ENCODE measurements at regions not wholly inside any gene's neighbourhood (a gene's known extent, or its start where the extent isn't known, plus 50 kb on each side); places are given as distances from the start of the nearest gene placed in this dataset.

DNA sequence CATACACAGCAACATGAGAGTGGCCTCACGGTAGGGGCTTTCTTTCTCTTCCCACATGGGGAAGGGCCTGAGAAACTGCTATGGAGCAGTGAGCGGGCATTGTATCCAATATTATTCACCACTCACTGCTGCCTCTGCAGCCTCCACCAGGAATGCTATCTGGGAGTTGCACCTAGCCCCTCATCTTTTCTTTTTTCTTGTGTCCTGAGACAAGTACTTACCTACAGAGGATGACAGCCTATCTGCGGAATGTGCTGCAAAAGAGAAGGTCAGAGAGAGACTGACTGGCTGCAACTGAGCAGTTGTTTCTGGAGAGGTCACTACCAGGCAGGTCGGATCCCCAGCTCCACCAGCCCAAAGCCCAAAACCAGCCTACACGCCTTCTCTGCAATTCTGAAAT is 52.1 kb upstream of the HTATIP2 start:
- no peak for DNase-seq (ENCODE audit: extremely low read depth, low read depth)
- TF ChIP-seq, protein P1, sequence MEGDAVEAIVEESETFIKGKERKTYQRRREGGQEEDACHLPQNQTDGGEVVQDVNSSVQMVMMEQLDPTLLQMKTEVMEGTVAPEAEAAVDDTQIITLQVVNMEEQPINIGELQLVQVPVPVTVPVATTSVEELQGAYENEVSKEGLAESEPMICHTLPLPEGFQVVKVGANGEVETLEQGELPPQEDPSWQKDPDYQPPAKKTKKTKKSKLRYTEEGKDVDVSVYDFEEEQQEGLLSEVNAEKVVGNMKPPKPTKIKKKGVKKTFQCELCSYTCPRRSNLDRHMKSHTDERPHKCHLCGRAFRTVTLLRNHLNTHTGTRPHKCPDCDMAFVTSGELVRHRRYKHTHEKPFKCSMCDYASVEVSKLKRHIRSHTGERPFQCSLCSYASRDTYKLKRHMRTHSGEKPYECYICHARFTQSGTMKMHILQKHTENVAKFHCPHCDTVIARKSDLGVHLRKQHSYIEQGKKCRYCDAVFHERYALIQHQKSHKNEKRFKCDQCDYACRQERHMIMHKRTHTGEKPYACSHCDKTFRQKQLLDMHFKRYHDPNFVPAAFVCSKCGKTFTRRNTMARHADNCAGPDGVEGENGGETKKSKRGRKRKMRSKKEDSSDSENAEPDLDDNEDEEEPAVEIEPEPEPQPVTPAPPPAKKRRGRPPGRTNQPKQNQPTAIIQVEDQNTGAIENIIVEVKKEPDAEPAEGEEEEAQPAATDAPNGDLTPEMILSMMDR (IDR thresholded peaks at IDR 0.05; ENCODE audit: low read depth, low read length): no peak

DNA sequence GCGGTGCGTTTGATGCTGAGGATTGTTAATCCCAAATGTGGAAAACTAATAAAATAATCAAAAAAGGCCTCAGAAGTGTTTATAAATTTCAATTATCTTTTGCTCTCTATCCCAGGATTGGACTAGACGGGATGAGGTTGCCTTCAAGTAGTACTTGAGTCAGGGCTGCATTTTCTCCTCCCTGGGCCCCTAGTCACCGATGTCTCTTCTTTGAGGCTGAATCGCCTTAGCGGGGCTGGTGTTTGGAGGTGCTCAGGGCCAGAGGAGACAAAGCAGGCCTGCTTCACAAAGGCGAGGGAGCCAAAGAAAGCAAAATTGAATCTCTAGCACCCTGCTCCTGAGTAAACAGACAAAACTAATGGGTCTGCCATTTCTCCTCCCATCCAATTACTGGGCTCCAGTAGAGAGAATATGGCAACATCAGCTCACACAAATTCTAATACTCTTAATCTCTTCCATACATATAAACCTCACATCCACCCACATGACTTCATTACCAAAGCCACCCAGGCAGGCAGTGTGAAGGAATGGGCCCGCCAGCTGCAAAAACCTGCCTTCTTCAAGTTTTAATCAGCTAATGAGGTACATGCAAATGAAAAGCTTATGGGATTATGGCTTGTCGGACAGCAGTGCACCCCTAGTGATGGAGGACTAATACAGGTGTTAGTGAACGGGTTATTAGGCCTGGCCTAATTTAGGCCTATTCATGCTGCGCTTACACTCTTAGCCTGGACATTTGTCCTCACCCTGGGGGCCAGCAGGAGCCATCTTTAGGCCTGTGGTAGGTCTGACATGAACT is 52.7 kb upstream of the HTATIP2 start:
- DNase-seq (ENCODE audit: extremely low read depth, low read depth): no peak
- TF ChIP-seq, protein P1 (IDR thresholded peaks at IDR 0.05; ENCODE audit: low read depth, low read length): no peak

DNA sequence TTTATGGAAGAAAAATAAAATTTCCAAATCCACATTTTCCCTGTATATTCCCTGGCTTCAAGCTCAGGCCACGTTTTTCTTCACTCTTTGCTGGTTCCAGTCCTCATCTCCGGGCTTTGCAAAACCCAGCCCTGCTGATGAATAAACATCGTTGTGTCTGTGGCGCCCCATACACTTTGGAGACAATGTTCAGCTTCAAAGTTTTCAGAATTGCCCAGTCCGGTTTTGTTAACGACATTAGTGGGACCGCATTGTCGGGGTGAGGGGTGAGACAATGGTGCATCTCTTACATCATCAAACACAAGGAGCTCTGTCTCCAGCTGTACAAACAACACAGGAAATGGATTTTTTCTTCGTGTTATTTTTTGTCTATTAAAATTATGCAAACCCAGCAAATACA is 53.4 kb upstream of the HTATIP2 start:
- no peak for DNase-seq (ENCODE audit: extremely low read depth, low read depth)
- TF ChIP-seq, protein P1 (IDR thresholded peaks at IDR 0.05; ENCODE audit: low read depth, low read length): no peak

DNA sequence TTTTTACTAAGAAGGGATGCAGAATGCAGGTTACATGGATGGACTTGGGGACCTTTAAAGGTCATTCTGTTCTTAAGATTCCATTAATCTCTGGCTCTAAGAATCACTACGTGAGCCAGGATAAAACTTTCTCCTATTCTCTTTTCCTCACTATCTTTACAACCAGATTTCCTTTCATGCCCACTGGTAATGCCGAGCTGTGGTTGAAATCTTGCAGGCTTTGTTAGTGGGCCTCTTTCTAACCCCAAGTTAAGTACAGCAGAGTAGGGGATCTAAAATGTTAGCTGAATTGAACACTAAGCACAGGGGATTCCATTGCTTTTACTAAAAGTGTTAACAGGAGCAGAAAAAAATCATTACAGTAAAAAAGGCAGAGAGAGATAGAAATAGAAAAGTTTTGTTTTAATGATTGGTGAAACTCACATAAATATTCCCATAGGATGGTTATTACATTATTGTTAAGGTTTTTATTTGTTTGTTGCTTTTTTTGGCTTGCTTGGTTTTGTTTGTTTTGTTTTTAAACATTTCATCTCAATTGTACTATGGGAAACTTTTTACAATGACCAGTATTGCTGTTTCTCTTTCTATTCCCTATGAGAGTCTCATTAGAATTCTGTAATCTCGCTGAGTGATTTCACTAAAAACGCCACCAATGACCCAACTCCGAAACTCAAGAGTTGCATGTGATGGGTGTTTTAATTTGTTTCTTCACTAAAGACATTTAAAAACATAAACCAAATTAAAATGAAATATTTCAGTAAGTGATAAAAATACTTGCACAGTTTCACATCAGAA is 54.1 kb upstream of the HTATIP2 start:
- TF ChIP-seq, protein P1 (IDR thresholded peaks at IDR 0.05; ENCODE audit: low read depth, low read length): no peak

DNA sequence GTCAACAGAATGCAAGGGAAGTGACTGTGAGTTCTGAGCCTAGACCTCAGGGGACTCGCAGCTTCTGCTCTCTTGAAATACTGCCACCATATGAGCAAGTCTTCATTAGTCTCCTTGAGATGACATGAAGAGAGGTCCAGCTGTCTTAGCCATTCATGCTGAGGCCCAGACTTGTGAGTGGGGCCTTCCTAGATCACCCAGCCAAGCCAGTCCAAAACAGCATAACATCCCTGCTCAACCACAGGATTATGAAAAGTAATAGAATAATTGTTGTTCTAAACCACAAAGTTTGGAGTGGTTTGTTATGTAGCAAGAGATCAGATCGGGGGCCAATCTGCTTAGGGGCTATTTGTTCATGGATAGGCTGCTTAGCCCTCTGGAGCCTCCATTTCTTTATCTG is 54.9 kb upstream of the HTATIP2 start:
- TF ChIP-seq, protein P1 (IDR thresholded peaks at IDR 0.05; ENCODE audit: low read depth, low read length): no peak
- DNase-seq (ENCODE audit: extremely low read depth, low read depth): no peak

More for the DNA sequence above, 54.1 kb upstream of the HTATIP2 start:
- DNase-seq (ENCODE audit: extremely low read depth, low read depth): no peak

DNA sequence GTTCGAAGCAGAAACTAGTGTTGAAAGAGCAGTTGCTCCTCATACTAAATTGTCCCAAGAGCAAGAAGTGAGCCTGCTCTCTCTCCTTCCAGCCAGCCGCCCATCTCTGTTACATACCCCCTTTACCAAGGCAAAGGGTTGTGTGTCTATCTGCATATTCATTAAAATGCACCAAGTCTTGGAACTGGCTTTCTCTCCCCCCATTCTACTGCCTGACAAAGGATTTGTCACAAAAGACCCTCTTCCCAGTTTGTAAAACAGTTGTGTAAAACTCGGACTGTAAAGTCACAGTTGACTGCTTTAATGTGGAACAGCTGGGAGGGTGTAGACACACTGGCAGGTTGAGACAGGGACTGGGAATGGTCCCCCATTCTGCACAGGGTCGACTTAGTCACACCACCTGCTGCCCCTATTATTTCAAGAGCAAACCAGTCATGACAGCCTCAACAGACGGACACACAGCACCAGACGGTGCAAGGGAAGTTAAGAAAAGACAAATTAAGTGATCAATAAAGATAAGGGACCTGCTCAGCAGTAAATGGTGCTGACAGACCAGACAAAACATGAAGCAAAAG is 60.0 kb upstream of the HTATIP2 start:
- TF ChIP-seq, protein P1 (IDR thresholded peaks at IDR 0.05; ENCODE audit: low read depth, low read length): no peak
- DNase-seq (ENCODE audit: extremely low read depth, low read depth): no peak

DNA sequence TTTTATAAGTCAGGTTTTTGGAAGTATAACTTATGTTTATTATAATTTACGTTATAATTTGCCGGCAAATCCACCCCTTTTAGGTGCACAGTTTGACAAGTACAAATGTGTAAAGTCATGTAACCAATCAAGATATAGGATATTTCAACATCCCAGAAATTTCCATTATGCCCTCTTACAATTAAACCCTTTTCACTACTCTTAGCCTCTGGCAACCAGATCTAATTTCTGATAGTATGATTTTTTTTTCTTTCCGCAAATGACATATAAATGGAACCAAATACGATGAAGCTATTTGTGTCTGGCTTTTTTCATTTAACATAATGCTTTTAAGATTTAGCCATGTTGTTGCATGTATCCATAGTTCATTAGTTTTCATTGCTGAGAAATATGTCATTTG is 69.5 kb upstream of the HTATIP2 start:
- TF ChIP-seq, protein P1 (IDR thresholded peaks at IDR 0.05; ENCODE audit: low read depth, low read length): no peak
- no peak for DNase-seq (ENCODE audit: extremely low read depth, low read depth)

Measured in AG09319 (cell line).